MM.1S (cell line): ENCODE measurements at regions not wholly inside any gene's neighbourhood (a gene's known extent, or its start where the extent isn't known, plus 50 kb on each side); places are given as distances from the start of the nearest gene placed in this dataset.

ENCODE experiments used
- EZH2 ChIP-seq: fragments of 300-600 bp; sonication (generic); optimal IDR thresholded peaks from 2 replicates; pipeline ENCODE3; 2017; ENCODE audit warnings: low read depth, mild to moderate bottlenecking, antibody characterized with exemption, low read length, mixed read lengths
- EZH2phosphoT487 ChIP-seq: fragments of 300-600 bp; sonication (generic); IDR thresholded peaks from 2 replicates; pipeline ENCODE4 v1.6.1; 2018; ENCODE audit warnings: antibody characterized with exemption, low read length
- TF ChIP-seq, protein P1 (sequence below): fragments of 300-600 bp; sonication (generic); IDR thresholded peaks from 2 replicates; pipeline ENCODE4 v1.5.1; 2016; ENCODE audit warnings: antibody characterized with exemption, low read length, mixed read lengths

DNA sequence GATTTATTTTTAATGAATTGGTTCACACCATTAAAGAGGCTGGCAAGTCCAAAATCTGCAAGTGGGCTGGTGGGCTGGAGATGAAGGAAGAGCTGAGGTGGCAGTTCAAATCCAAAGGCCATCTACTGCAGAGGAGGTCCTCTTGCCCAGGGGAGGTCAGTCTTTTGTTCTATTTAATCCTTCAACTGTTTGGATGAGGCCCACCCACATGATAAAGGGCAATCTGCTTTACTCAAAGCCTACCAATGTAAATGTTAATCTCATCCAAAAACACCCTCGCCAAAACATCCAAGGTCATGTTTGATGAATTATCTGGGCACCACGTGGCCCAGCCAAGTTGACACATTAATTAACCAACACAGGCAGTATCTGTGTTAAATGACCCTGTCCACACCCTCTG is 99.0 kb downstream of the RRAGC start:
- TF ChIP-seq, protein P1, sequence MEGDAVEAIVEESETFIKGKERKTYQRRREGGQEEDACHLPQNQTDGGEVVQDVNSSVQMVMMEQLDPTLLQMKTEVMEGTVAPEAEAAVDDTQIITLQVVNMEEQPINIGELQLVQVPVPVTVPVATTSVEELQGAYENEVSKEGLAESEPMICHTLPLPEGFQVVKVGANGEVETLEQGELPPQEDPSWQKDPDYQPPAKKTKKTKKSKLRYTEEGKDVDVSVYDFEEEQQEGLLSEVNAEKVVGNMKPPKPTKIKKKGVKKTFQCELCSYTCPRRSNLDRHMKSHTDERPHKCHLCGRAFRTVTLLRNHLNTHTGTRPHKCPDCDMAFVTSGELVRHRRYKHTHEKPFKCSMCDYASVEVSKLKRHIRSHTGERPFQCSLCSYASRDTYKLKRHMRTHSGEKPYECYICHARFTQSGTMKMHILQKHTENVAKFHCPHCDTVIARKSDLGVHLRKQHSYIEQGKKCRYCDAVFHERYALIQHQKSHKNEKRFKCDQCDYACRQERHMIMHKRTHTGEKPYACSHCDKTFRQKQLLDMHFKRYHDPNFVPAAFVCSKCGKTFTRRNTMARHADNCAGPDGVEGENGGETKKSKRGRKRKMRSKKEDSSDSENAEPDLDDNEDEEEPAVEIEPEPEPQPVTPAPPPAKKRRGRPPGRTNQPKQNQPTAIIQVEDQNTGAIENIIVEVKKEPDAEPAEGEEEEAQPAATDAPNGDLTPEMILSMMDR = no peak
- TF ChIP-seq EZH2 = no peak
- TF ChIP-seq EZH2phosphoT487 = no peak
